A549 (cell line): ENCODE measurements at regions not wholly inside any gene's neighbourhood (a gene's known extent, or its start where the extent isn't known, plus 50 kb on each side); places are given as distances from the start of the nearest gene placed in this dataset.

Experiments
- ATAC-seq, 2 experiments: fragments of 200-7000 bp in 1 of 2; fragments of >200 bp in 1 of 2; cut with Nextera tagmentation in 1 of 2; cut with Tn5 transposase in 1 of 2; 3 replicates each; pipeline versions ENCODE4 v1.8.0 to v1.9.1; 2018 to 2020; ENCODE audit warnings: mild to moderate bottlenecking in 1 of 2, moderate library complexity in 1 of 2
- CTCF ChIA-PET: fragments of 300-600 bp; sonication (Branson Sonifier 250); formaldehyde crosslinking; extraction: SDS; loops from one replicate; lab custom pipeline; 2021; ENCODE audit warnings: antibody characterized with exemption, inconsistent platforms; lab: Yijun Ruan, JAX
- POLR2A ChIA-PET: fragments of 350-600 bp; formaldehyde crosslinking; extraction: SDS; loops from one replicate; lab custom pipeline; 2021; ENCODE audit warnings: antibody characterized with exemption, inconsistent platforms; lab: Yijun Ruan, JAX
- DNase-seq, 2 experiments: peaks; one replicate each; pipeline versions ENCODE4 v3.0.0 to v3.0.0-alpha.2; 2011 to 2016; ENCODE audit warnings: low read depth in 1 of 2, low spot score in 1 of 2
- FAIRE-seq: peaks from 2 replicates; lab custom pipeline; 2011; peaks lifted over from hg19 to GRCh38; lab: Jason Lieb, UNC
- H3K27ac ChIP-seq, 2 experiments: fragments of >200 bp; sonication (Bioruptor Twin); formaldehyde crosslinking; 3 replicates each; pipeline ENCODE4 v1.5.1; 2016 to 2017
- H3K4me1 ChIP-seq: fragments of >200 bp; sonication (Bioruptor Twin); formaldehyde crosslinking; 3 replicates; pipeline ENCODE4 v1.6.1; 2016
- H3K4me2 ChIP-seq: fragments of >200 bp; sonication (Bioruptor Twin); formaldehyde crosslinking; 3 replicates; pipeline ENCODE4 v1.6.1; 2016
- H3K4me3 ChIP-seq: fragments of >200 bp; sonication (Bioruptor Twin); formaldehyde crosslinking; 3 replicates; pipeline ENCODE4 v1.5.1; 2016
- H3K9me3 ChIP-seq: fragments of >200 bp; sonication (Bioruptor Twin); formaldehyde crosslinking; 3 replicates; pipeline ENCODE4 v1.6.1; 2016
- BHLHE40 ChIP-seq: IDR thresholded peaks from 2 replicates; pipeline ENCODE4 v1.6.1; 2012; ENCODE audit warnings: low read depth, low read length, inconsistent platforms
- CHD4 ChIP-seq: fragments of 200-600 bp; sonication (generic); IDR thresholded peaks from 2 replicates; pipeline ENCODE4 v1.6.1; 2016; ENCODE audit warnings: antibody characterized with exemption, mild to moderate bottlenecking, borderline replicate concordance
- EP300 ChIP-seq, 2 experiments: fragments of >200 bp; sonication (Bioruptor Twin); formaldehyde crosslinking; IDR thresholded peaks; 2 replicates in 1 of 2; 3 replicates in 1 of 2; pipeline ENCODE4 v1.6.1; 2016 to 2017
- FOSL2 ChIP-seq, 2 experiments: fragments of 450-650 bp in 1 of 2; fragments of >200 bp in 1 of 2; sonication (Bioruptor Twin) in 1 of 2; formaldehyde crosslinking; IDR thresholded peaks; 2 replicates each; pipeline versions ENCODE4 v1.5.0 to v1.6.1; 2016 to 2020; ENCODE audit warnings: mild to moderate bottlenecking in 1 of 2, moderate library complexity in 1 of 2
- FOXS1 ChIP-seq: fragments of 250-450 bp; sonication (Bioruptor Pico); IDR thresholded peaks from 2 replicates; pipeline ENCODE4 v1.5.0; 2020; ENCODE audit warnings: mild to moderate bottlenecking, moderate library complexity
- HDAC2 ChIP-seq: fragments of 200-600 bp; sonication (generic); IDR thresholded peaks from 2 replicates; pipeline ENCODE4 v1.6.1; 2016
- JUNB ChIP-seq: fragments of >200 bp; sonication (Bioruptor Twin); formaldehyde crosslinking; IDR thresholded peaks from 2 replicates; pipeline ENCODE4 v1.6.1; 2016
- KDM1A ChIP-seq: fragments of 200-600 bp; sonication (generic); IDR thresholded peaks from 2 replicates; pipeline ENCODE4 v1.6.1; 2016; ENCODE audit warnings: low read depth, mild to moderate bottlenecking
- MAZ ChIP-seq: fragments of 150-350 bp; IDR thresholded peaks from 2 replicates; pipeline ENCODE4 v1.6.1; 2014; ENCODE audit warnings: antibody characterized with exemption, low read depth, low read length, borderline replicate concordance
- MYC ChIP-seq: IDR thresholded peaks from 2 replicates; pipeline ENCODE4 v1.6.1; 2012; ENCODE audit warnings: mild to moderate bottlenecking, inconsistent platforms, low read length, improper control_type of control experiment, borderline replicate concordance
- NFE2L2 ChIP-seq: fragments of 150-350 bp; conservative IDR thresholded peaks from 2 replicates; pipeline ENCODE4 v1.6.1; 2014; ENCODE audit warnings: low read length
- NR3C1 ChIP-seq: fragments of >200 bp; sonication (Bioruptor Twin); formaldehyde crosslinking; IDR thresholded peaks from 3 replicates; pipeline ENCODE4 v1.6.1; 2017
- PHF8 ChIP-seq: fragments of 200-600 bp; sonication (generic); IDR thresholded peaks from 2 replicates; pipeline ENCODE4 v1.6.1; 2016; ENCODE audit warnings: low read depth, mild to moderate bottlenecking, antibody characterized with exemption, moderate library complexity, borderline replicate concordance
- RAD21 ChIP-seq, 2 experiments: fragments of >200 bp in 1 of 2; sonication (Bioruptor Twin) in 1 of 2; formaldehyde crosslinking in 1 of 2; IDR thresholded peaks in 1 of 2; conservative IDR thresholded peaks in 1 of 2; 2 replicates in 1 of 2; 3 replicates in 1 of 2; pipeline ENCODE4 v1.6.1; 2012 to 2018; ENCODE audit warnings: inconsistent platforms in 1 of 2
- RCOR1 ChIP-seq: fragments of 150-350 bp; IDR thresholded peaks from 2 replicates; pipeline ENCODE4 v1.6.1; 2014; ENCODE audit warnings: antibody characterized with exemption, low read length, low read depth
- RFX5 ChIP-seq: fragments of 450-650 bp; IDR thresholded peaks from 2 replicates; pipeline ENCODE4 v1.7.1; 2014; ENCODE audit warnings: antibody characterized with exemption, mild to moderate bottlenecking, moderate library complexity
- RNF2 ChIP-seq: fragments of 200-600 bp; sonication (generic); IDR thresholded peaks from 2 replicates; pipeline ENCODE4 v1.6.1; 2016; ENCODE audit warnings: low read depth, mild to moderate bottlenecking, antibody characterized with exemption, moderate library complexity, borderline replicate concordance
- SREBF2 ChIP-seq: fragments of 450-650 bp; IDR thresholded peaks from 2 replicates; pipeline ENCODE4 v1.6.1; 2014; ENCODE audit warnings: mild to moderate bottlenecking, moderate library complexity
- ZSCAN20 ChIP-seq: fragments of 250-450 bp; sonication (Bioruptor Pico); IDR thresholded peaks from 2 replicates; pipeline ENCODE4 v1.8.0; 2022; ENCODE audit warnings: mild to moderate bottlenecking, moderate library complexity
- WGBS: methylation state at CpG from one replicate; pipeline ENCODE4 v1.1.6; 2017; ENCODE audit errors: missing lambda C conversion rate; 5-methylcytosine and 5-hydroxymethylcytosine counted together
- TF ChIP-seq, protein P1 (sequence below): fragments of 250-450 bp; sonication (Bioruptor Pico); IDR thresholded peaks from 2 replicates; pipeline ENCODE4 v1.5.0; 2021; ENCODE audit warnings: mild to moderate bottlenecking, moderate library complexity, borderline replicate concordance
- TF ChIP-seq, protein P2 (sequence below): IDR thresholded peaks from 2 replicates; pipeline ENCODE4 v1.6.1; 2012; ENCODE audit warnings: low read depth, borderline replicate concordance
- TF ChIP-seq, protein P3 (sequence below): fragments of 450-650 bp; IDR thresholded peaks from 2 replicates; pipeline ENCODE4 v1.6.1; 2014; ENCODE audit warnings: antibody characterized with exemption
- TF ChIP-seq, protein P4 (sequence below): IDR thresholded peaks from 2 replicates; pipeline ENCODE4 v1.6.1; 2012

DNA sequence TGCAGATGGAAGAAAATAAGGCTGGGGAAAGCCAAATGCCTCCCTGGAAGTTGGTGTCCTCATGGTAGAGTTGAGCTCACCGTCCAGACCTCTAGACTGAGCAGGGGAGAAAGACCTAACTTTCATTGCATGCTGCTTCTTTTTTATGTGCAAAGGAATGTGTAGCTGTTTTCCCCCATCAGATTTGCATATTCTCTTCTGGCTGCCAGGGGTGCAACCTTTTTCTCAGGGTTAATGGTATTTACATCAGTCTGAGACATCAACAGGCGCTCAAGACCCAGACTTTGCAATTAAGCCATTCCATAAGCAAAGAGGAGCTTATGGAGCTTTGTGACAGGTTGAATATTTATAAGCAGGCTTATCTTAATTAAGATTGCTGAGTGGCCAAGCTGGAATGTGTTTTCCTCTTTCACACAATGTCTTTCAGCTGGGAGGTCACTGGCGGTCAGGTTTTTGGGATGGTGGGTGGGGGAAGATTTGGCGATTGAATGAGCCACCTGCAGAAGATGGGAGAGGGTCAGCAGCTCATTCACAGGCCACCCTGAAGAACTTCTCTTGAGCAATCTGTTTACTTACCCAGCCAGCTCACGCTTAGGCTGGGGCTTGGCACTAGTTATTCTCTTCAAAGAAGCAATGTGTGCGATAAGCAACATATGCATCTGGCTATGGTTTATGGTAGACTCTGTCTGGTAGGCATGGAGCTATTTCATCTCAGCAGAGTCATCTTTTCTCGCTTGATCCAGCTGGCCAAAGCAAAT is 88.6 kb downstream of the SCP2D1 start (continued):
- TF ChIP-seq, protein P1, sequence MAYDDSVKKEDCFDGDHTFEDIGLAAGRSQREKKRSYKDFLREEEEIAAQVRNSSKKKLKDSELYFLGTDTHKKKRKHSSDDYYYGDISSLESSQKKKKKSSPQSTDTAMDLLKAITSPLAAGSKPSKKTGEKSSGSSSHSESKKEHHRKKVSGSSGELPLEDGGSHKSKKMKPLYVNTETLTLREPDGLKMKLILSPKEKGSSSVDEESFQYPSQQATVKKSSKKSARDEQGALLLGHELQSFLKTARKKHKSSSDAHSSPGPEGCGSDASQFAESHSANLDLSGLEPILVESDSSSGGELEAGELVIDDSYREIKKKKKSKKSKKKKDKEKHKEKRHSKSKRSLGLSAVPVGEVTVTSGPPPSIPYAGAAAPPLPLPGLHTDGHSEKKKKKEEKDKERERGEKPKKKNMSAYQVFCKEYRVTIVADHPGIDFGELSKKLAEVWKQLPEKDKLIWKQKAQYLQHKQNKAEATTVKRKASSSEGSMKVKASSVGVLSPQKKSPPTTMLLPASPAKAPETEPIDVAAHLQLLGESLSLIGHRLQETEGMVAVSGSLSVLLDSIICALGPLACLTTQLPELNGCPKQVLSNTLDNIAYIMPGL (CRISPR knock-in tag), result no peak
- TF ChIP-seq SREBF2 (no peak), PHF8 (no peak), JUNB (no peak), MYC (no peak), RCOR1 (no peak)
- TF ChIP-seq, protein P2, sequence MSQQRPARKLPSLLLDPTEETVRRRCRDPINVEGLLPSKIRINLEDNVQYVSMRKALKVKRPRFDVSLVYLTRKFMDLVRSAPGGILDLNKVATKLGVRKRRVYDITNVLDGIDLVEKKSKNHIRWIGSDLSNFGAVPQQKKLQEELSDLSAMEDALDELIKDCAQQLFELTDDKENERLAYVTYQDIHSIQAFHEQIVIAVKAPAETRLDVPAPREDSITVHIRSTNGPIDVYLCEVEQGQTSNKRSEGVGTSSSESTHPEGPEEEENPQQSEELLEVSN, result no peak

DNA sequence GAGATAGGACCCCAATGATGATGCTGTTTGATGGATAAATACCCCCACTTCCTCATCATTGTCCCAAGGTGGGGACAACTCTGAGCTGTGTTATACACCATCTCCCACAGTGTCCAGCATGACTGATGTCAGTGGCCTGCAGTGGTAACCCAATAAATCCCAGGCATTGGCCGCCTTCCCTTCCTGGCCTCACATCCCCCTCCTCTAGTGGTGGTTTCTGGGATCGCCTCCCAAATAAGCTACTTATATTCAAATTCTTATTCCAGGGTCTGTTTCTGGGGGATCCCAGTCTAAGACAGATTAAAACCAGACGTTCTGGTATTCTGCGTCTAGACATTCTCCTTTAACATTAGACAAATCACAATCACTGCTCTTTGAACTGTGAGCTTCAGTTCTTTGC is 90.6 kb downstream of the SCP2D1 start:
- ATAC-seq, result peak; percentile 48 to 49; a peak in 1 of 6 replicates
- 6% methylated on average over 4 of the region's 4 CpGs for WGBS
- ChIA-PET POLR2A (no interaction called here), CTCF (interaction anchor here (0.6 to 1.7 kb wide), 8 partner anchors 11 to 757 kb away, joined by 3 to 7 read pairs (median 4); no protein-coding TSS in a partner anchor)
- H3K27ac ChIP-seq, result no peak overlapping the region
- H3K4me2 ChIP-seq, result no peak overlapping the region
- H3K4me1 ChIP-seq, result no peaks in the 10 kb centered on the region
- TF ChIP-seq FOSL2 (IDR thresholded peaks at IDR 0.05), result no peak
- no peak for TF ChIP-seq FOSL2 (CRISPR knock-in tag; IDR thresholded peaks at IDR 0.05)
- TF ChIP-seq, protein P2, result no peak
- no peak for TF ChIP-seq FOXS1 (CRISPR knock-in tag)
- no peak for TF ChIP-seq RNF2
- TF ChIP-seq NFE2L2, result no peak
- TF ChIP-seq MAZ, result no peak
- TF ChIP-seq NR3C1, result no peak
- TF ChIP-seq BHLHE40, result no peak
- TF ChIP-seq ZSCAN20 (CRISPR knock-in tag), result no peak
- TF ChIP-seq EP300 (IDR thresholded peaks at IDR 0.05), result no peak
- TF ChIP-seq RFX5, result no peak
- TF ChIP-seq RAD21 (conservative IDR thresholded peaks at IDR 0.05 in 1 of 2, IDR thresholded peaks at IDR 0.05 in 1 of 2), result no peak
- TF ChIP-seq, protein P3, sequence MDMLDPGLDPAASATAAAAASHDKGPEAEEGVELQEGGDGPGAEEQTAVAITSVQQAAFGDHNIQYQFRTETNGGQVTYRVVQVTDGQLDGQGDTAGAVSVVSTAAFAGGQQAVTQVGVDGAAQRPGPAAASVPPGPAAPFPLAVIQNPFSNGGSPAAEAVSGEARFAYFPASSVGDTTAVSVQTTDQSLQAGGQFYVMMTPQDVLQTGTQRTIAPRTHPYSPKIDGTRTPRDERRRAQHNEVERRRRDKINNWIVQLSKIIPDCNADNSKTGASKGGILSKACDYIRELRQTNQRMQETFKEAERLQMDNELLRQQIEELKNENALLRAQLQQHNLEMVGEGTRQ, result no peak
- TF ChIP-seq HDAC2, result no peak
- no peak for TF ChIP-seq KDM1A
- TF ChIP-seq, protein P4, sequence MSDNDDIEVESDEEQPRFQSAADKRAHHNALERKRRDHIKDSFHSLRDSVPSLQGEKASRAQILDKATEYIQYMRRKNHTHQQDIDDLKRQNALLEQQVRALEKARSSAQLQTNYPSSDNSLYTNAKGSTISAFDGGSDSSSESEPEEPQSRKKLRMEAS, result no peak
- no peak for TF ChIP-seq CHD4
- no peaks in the 10 kb centered on the region for H3K9me3 ChIP-seq
- no peak overlapping the region for H3K4me3 ChIP-seq
- peak in 1 of 2 experiments; percentile 17 for DNase-seq
- no peak for FAIRE-seq
